Esophagus muscularis mucosa (tissue), 3 donors: ENCODE measurements at regions not wholly inside any gene's neighbourhood (a gene's known extent, or its start where the extent isn't known, plus 50 kb on each side); places are given as distances from the start of the nearest gene placed in this dataset.

ENCODE experiments used
- CTCF ChIP-seq, 3 experiments: fragments of 200-600 bp in 2 of 3; fragments of 450-650 bp in 1 of 3; sonication (generic) in 2 of 3; IDR thresholded peaks; one replicate each; pipeline ENCODE4 v1.5.1; 2017 to 2019; ENCODE audit warnings: antibody characterized with exemption in 3 of 3, mild to moderate bottlenecking in 2 of 3, moderate library complexity in 1 of 3
- EP300 ChIP-seq: sonication (generic); formaldehyde crosslinking; IDR thresholded peaks from one replicate; pipeline ENCODE4 v1.6.1; 2017; ENCODE audit warnings: antibody characterized with exemption

GRCh38 chr16:86401126-86401525 is 109.2 kb upstream of the FOXF1 start:
- TF ChIP-seq CTCF (IDR thresholded peaks at IDR 0.05) (no peak), EP300 (no peak)
